Stimulated activated CD4-positive, alpha-beta T cell treated with anti-CD3 and anti-CD28 coated beads, Interleukin-2, amount 100 ng/mL, for 4 hours (primary cell): ENCODE measurements at regions not wholly inside any gene's neighbourhood (a gene's known extent, or its start where the extent isn't known, plus 50 kb on each side); places are given as distances from the start of the nearest gene placed in this dataset.
"Not testable (repeated sequence)": the region's sequence is repeated elsewhere in the genome, so short reads cannot be mapped to it uniquely, and the experiment has no call there.

ENCODE experiments used
- DNase-seq: peaks from one replicate; pipeline ENCODE4 v3.0.0-alpha.2; 2020; ENCODE audit warnings: low read depth

DNA sequence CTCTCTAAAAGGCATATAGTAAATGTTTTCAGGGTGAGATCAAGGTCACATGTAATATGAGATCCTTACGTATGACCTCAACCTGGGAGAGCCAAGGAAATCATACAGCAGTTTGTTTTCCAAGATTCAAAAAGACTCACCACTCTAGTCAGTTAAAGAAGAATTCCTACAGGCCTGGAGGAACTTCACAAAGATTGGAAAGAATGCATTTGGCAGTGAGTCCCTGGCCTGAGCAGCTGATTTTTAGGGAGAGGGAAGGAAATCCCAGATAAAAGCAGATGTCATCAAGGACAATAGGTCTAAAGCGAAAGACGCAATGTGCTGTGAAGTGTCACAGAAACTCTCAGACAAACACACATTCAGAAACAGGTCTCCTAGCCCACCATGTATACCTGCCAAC lies 424.0 kb upstream of the ZNF462 start:
- DNase-seq, result no peak

DNA sequence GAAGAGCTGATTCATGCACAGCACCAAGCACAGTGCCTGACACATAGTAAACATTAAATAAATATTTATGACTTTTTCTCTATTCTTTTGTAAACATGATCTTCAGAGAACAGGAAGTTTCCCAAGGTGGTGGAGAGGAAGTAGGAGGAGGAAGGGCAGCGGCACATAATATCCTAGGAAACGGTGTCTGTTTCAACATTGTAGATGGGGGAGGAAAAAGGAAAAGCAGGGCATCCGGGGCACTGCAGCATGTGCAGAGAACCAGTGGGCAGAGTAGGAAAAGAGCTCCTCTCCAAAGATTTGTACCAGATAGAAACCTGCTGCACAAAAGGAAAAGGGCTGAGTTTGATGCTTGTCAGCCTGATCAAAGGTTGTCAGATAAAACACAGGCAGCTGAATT lies 421.7 kb upstream of the ZNF462 start:
- DNase-seq, result no peak

DNA sequence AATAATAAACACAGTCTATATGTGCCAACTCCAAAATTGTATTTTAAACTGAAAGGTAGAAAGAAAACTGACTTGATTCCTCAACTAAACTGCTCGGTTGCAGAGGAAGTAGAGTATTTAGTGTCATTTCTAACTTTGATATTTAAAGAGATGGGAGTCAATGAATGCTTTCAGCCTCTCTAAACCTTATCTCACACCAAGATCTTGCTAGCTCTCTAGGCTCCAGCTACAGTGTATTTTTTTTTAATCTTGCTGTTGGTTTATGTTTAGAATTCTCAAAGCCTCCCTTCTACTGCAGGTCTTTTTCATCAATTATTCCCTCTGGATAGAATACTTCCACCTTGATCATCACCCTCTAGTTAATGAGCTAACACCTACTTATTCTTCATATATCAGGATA lies 419.4 kb upstream of the ZNF462 start:
- DNase-seq, result no peak

DNA sequence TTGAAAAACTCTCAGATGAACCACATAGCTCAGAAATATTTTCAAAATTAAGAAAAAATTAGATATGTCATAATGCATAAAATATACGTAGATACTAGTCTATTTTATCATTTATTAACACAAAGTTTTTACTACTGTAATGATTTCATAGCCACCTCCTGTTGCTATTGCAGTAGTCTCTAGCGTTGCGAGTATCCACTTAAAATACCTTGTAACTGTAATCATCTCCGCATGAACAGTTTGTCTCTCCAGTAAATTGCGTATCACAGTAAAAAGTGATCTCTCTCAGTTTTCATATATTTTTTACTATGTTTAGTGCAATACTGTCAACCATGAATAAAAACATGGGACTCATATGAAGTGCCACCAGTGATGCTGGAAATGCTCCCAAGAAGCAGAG lies 417.9 kb upstream of the ZNF462 start:
- no peak for DNase-seq

DNA sequence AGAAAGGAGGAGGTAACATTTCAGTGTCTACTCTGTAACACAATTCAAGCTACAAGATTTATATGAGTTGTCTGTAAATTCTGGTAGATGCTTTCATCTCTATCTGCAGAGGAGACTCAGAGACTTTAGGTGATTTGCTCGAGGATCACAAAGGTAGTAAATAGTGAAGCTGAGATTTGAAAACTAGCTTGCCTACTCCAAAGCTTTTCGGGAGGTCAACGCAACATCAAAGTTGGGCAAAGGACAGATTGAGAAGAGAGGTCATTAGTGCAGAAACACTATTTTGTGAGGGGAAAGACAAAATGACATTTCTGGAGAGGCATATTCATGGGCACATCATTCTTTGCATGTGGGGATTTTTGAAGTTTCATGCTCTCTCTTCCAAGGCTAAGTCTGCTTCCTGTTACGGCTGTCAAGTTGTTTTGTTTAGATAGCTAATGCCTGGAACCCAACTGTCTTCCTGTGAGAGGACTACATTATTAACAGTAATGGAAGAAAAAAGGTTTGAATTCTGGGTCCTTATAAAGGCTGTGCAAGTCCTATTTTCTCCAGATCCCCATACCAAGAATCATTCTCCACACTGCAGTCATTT lies 413.5 kb upstream of the ZNF462 start:
- no peak for DNase-seq

DNA sequence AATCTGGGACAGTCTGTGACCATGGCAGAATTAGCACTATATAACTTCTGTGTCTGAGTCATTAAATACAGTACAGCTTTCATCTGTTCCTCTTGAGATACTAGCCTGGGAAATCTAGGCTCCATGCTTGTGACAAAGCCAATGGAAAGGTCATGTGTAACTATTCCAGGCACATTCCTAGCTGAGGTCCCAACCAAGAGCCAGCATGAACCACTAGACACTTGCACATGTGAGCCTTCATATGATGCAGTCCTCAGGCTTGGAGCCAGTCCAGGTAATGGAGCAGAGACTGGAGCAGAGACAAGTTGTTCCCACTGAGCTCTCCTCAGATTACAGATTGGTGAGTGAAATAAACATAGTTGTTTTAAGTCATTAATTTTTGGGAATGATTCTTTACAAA lies 412.4 kb upstream of the ZNF462 start:
- DNase-seq, result no peak

DNA sequence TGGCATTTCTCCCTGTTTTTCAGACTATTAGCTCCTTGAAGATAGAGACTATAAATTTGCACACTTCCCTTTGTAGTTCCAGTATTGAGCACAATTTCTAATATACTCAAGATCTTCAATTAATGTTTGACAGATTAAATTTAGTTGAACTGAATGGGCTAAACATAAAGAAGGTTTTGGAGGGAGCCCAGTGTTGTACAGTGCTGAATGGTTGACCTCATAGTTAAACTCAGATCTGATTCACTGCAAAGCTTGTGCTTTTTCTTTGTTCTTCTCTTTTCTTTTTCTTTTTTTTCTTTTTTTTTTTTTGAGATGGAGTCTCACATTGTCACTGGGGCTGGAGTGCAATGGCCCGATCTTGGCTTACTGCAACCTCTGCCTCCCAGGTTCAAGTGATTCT lies 411.7 kb upstream of the ZNF462 start:
- DNase-seq, result no peak

DNA sequence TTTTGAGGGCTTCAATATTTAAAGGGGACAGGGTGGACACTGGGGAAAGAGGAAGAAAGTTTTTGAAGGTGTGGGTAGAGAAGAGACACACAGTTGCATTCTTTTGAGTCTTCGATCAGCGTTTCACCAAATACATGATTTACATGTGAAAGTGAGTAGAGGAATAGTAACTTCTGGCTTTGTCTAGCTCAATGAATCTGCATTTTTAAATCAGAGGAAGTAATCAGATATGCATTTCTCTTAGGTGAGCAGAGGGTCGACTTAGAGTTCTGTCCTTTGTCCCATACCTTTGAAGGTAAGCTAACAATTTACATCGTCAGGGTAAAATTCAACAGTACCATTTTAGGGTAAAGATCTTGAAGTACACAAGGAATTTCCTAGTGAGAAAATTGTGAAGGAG lies 406.4 kb upstream of the ZNF462 start:
- no peak for DNase-seq

DNA sequence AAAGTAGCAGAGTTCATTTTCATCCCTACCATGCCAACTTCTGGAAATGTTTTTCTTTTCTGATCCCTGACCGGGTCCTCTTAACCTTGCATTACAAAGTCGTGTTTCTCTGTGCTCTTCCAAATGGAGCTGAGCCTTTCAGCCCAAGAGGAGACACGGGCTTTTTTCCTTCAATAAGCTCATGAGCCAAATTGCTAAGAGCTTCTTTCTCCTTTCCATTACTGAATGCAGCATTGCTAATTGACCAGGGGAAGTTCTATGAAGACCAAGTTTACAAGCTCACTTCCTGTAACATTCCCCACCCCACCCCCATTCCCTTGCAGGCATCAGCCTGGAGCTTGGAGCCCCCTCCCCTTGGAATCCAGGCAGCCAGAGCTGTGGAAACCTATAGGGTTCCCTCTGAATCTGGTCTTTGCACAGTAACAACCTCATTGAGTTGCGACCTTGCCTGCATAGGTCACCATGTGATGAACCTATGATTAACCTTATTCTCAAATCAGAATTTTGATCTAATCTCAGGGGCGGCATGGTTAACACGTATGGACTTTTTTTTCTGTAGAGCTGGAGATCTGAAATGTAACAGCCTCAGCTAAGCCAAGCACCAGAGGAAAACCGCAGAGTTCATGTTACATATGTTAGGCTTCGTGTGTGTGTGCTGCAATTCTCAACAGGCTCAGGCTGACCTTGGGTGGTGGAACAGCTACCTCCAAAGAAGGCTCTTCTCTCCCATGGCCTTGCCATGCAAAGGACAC lies 395.7 kb upstream of the ZNF462 start:
- DNase-seq, result no peak

DNA sequence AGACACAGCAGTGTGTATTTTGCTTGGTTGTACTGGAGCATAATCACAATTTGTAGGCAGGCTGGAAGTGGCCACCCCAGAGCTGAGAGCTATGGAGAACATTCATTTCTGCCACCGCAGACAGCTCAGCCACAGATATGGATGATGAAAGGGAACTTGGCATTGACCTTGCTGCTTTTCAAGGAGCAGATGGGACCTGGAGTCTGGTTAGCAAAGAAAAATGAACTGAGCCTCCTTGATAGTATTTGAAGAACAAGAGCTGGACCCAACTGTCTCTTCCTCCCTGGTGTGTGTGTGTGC lies 395.2 kb upstream of the ZNF462 start:
- DNase-seq, result no peak

DNA sequence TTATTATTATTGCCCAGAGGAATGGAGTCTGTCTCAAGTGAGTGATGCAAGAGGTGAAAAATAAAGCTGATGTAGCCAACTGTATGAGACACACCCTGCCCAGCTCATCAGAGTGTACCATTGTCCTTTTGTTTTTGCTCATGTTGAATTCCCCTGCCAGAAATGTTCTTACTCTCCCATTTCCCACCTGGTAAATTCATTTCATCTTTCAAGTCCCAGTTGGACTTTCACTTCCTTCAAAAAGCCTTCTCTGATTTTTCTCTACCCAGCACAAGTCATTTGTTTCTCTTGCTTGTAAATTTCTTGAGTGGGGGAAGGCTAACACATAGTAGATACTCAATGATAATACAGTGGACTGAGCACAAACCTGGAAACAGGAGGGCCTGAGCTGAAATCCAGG lies 394.5 kb upstream of the ZNF462 start:
- no peak for DNase-seq

DNA sequence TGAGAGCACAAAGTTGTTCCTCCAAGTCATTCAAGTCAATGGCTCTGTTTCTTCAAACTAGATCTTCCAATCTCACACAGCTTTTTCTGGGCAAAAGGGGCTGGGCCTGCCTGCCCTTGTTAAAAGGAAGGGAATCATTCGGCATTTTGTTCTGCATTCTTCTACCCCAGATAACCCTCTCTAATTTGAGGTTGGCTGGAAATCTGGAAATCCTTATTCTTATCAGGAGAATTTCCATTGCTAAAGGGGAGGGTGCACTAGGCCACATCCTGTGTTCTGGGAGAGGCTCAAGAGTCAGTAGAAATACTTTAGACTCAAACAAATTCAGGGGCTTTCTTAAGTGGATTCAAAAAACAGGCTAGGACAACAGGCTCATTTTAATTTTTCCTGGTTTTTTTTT lies 384.7 kb upstream of the ZNF462 start:
- no peak for DNase-seq

DNA sequence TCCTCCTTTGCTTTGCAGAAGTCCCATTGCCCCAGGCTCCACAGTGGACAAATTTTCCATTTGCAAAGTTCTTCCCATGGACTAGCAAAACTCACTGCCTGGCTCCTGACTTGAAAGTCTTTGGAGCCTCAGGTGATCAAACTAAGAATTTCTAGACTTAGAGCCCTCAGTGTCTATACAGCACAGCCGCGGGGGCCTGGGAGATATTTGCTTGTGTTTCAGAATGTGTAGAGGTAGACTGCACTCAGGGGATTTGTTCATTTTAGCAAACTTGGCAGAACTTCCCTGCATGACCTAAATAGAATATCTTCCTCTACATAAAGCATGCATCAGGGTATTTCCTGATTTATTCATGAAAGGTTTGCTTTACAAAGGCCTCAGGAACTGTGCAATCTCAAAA lies 384.2 kb upstream of the ZNF462 start:
- DNase-seq, result no peak

DNA sequence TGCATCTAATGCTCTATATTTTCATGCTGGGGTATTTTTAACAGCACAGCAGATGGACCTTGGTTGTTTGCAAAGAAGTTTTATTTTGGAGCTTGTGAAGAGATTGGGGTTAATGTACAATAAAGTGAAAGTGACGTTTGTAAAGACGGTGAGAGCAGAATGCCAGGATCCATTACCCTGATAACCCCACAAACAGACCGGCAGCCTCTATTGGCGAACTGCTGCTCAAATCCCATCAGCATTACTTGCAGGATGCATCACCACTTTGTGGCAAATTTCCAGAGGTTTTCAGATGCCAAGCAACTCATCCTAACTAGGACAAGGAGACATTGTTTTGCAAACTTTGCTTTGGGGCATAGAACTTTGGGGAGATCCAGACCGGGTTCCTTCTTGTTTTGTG lies 383.3 kb upstream of the ZNF462 start:
- no peak for DNase-seq

DNA sequence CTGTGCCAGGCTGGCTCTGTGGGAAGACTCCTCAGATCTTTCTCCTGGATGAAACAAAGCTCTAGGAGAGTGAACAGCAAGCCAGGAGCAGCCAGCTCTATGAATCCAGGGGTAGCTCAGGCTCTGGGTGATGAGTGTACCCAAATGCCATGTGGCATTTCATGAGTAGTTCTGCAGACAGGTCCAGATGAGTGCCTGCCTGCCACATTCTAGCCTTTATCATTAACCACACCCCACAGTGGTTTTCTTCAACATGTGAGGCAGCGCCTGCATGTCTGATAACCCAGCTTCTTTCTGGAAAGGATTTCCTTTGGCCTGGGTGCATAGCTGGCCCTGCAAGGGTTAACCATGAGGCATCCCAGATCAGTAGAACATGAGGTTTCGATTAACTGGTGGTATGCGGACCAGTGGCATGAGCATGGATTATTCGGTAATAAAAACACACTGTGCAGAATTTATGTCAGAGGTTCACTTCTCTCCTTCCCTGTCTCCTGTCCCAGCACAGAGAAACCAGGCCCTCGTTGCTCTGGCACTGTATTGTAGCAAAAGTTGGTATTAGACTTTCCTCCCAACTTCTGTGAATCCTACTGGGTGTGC lies 381.9 kb upstream of the ZNF462 start:
- DNase-seq, result no peak

DNA sequence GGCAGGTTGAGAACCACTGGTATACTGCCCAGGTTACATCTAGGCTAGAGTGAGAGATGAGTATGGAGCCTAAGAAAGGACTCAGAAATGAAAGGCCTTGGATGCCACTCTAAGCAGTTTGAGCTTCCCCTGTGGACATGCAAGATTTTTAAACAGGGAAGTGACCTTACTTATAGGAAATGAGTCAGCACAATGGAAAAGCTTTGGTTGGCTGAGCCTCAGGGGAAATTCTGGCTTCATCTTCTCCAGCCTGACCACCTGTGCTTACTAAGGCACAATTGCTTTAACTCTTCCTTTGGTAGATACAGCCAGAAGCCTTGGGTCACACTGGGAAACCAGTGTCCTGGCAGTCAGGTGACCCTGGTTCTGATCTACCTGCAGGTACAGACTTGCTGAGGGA lies 380.2 kb upstream of the ZNF462 start:
- DNase-seq, result no peak

DNA sequence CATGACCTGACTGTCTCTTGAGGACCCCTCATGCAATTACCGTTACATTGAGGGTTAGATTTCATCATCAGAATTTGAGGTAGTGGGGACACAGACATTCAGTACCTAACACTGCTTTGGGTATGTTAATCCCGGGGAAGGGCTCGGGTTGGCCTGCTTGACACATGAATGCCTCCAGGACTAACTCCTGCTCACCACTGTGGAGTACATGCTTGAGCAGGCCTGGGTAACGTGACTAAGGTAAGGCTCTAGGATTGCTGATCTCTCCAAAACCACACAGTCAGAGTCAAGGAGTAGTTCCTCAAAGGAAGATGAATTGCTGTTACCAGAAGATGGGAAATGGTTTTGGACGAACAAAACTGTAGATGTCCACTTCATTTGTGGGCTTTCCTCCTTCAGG lies 376.3 kb upstream of the ZNF462 start:
- DNase-seq, result no peak

DNA sequence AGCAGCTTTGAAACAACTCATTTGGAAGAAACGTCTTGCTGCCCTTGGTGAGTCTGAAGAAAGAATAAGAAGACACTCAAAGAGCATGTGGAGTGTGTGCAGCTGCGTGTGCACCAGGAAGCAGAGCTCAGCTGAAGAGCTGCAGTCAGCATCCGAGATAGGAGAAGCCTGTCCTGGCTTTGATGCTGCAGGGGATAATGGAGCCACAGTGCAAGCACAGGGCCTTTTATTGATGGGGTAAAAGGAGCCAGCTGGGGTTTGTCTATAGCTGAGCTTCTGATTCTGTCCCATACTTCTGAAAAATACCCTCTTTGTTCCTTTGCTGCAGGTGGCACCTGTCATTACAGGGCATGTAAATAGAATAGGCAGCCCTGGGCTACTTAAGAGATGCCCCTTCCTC lies 375.7 kb upstream of the ZNF462 start:
- no peak for DNase-seq

DNA sequence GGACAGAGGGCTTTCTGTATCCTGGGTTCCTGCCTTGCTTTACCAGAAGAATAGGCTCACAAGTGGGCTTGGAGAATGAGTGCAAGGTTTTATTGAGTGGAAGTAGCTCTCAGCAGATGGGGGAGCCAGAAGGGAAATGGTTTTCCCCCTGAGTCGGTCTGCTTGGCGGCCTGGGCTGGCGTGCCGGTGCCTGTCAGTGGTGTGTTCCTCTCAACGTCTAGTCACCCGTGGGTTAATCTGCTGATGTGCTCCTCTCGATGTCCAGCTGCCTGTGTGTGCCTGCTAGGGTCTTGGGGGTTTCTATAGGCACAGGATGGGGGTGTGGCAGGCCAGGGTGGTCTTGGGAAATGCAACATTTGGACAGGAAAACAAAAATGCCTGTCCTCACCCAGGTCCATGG lies 370.8 kb upstream of the ZNF462 start:
- DNase-seq, result not testable (repeated sequence)

DNA sequence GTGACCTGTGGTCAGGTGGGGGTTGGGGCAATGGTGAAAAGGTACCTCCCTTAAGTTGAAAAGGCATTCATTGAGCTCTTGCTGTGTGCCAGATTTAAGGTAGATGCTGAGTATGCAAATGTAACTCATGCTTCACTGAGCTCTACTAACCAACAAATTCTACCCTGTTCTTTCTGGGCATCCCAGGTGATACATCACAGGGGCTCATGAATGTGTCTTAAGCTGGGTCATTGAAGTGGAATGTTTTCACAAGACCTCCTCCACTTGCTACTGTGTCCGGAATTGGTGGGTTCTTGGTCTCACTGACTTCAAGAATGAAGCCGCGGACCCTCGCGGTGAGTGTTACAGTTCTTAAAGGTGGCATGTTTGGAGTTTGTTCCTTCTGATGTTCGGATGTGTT lies 362.8 kb upstream of the ZNF462 start:
- no peak for DNase-seq

DNA sequence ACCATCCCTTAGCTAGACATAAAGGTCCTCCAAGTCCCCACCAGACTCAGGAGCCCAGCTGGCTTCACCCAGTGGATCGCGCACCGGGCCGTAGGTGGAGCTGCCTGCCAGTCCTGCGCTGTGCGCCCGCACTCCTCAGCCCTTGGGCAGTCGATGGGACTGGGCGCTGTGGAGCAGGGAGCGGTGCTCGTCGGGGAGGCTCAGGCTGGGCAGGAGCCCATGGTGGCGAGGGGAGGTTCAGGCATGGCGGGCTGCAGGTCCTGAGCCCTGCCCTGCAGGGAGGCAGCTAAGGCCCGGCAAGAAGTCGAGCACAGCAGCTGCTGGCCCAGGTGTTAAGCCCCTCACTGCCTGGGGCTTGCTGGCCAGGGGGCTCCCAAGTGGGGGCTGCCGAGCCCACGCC lies 361.8 kb upstream of the ZNF462 start:
- not testable (repeated sequence) for DNase-seq

DNA sequence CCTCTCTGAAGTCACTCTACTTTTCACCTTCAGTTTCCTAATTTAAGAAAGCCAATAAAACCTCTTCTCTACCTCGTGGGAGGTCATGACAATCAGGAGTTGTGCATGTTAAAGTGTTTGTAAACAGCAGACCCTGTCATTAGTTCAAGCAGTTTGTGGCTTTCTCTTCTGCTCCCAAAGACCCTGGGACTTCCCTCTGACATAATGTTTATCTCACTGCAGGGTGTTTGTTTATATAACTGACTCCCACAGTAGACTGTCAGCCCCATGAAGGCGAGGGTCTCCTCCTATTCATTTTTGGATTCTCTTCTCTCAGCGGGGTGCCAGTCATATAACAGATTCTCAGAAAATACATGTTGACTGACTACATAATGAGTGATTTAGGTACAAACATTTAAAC lies 360.0 kb upstream of the ZNF462 start:
- no peak for DNase-seq

DNA sequence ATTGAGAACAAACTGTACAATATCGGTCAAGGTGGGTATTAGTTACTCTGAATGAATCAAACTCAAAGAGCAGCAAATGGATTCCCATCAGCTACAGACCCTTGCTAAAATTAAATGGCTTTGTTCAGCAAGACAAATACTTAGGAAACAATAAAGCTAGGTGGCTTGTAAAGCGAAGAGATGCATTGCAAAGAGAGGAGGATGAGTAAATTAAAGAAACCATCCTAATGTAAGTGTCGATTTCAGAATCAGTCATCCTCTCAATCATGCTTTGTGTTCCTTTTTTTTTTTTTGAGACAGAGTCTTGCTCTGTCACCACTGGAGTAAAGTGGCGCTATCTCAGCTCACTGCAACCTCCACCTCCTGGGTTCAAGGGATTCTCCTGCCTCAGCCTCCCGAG lies 359.2 kb upstream of the ZNF462 start:
- DNase-seq, result no peak

DNA sequence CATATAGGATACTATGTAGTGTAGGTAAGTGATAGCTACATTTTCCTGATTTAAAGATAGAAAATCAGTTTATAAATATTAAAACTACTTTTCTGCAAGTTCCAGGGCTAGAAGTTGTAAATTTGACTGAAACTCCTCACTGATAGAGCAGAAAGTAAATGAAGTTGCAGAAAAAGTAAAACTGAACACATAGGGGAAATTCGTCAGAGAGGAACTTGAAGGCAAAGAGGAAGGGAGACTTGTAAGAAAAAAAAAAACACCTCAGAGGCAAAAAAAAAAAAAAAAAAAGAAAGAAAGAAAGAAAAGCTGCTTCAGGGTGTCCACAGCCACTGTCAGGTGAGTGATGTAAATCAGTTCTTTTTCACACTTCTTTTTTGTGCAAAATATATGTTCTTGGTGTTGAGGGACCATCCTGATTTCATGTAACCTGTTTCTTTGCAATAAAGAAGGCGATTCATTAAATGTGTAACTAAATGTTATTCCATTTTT lies 336.2 kb upstream of the ZNF462 start:
- no peak for DNase-seq
